H9 (cell line): ENCODE measurements at regions not wholly inside any gene's neighbourhood (a gene's known extent, or its start where the extent isn't known, plus 50 kb on each side); places are given as distances from the start of the nearest gene placed in this dataset.
A peak's percentile ranks its signal among the peaks of the same experiment; 100 is the strongest.

Experiments
- DNase-seq: peaks from one replicate; pipeline ENCODE4 v3.0.0-alpha.2; 2017
- H2AFZ ChIP-seq: one replicate; pipeline ENCODE4 v1.6.1; 2013; ENCODE audit warnings: mild to moderate bottlenecking, low read length, control low read depth, moderate library complexity
- H2AK5ac ChIP-seq: 2 replicates; pipeline ENCODE4 v1.6.1; 2013; ENCODE audit warnings: low read length, control low read depth, mixed read lengths; ENCODE audit not compliant: insufficient read length
- H2BK120ac ChIP-seq: one replicate; pipeline ENCODE4 v1.6.1; 2013; ENCODE audit warnings: low read depth, mild to moderate bottlenecking, low read length, control low read depth, inconsistent platforms; ENCODE audit not compliant: poor library complexity, severe bottlenecking
- H2BK12ac ChIP-seq: 2 replicates; pipeline ENCODE4 v1.6.1; 2013; ENCODE audit warnings: low read length, control low read depth, mixed read lengths, low read depth; ENCODE audit not compliant: insufficient read length
- H2BK15ac ChIP-seq: 2 replicates; pipeline ENCODE4 v1.6.1; 2013; ENCODE audit warnings: low read depth, low read length, control low read depth
- H2BK20ac ChIP-seq: one replicate; pipeline ENCODE4 v1.6.1; 2013; ENCODE audit warnings: low read depth, mild to moderate bottlenecking, low read length, control low read depth, inconsistent platforms; ENCODE audit not compliant: poor library complexity, severe bottlenecking
- H2BK5ac ChIP-seq: 2 replicates; pipeline ENCODE4 v1.6.1; 2013; ENCODE audit warnings: low read length, control low read depth, mixed read lengths; ENCODE audit not compliant: insufficient read length
- H3K14ac ChIP-seq: 2 replicates; pipeline ENCODE4 v1.6.1; 2013; ENCODE audit warnings: low read length, control low read depth; ENCODE audit not compliant: insufficient read depth
- H3K18ac ChIP-seq: 2 replicates; pipeline ENCODE4 v1.6.1; 2013; ENCODE audit warnings: low read depth, mild to moderate bottlenecking, mixed read lengths, low read length, control low read depth; ENCODE audit not compliant: insufficient read length
- H3K23ac ChIP-seq: 2 replicates; pipeline ENCODE4 v1.6.1; 2013; ENCODE audit warnings: low read length, control low read depth, mixed read lengths, low read depth; ENCODE audit not compliant: insufficient read length
- H3K23me2 ChIP-seq: 2 replicates; pipeline ENCODE4 v1.6.1; 2013; ENCODE audit warnings: low read depth, mild to moderate bottlenecking, mixed read lengths, low read length, control low read depth; ENCODE audit not compliant: insufficient read length, poor library complexity, severe bottlenecking
- H3K27ac ChIP-seq: 2 replicates; pipeline ENCODE4 v1.5.1; 2013; ENCODE audit warnings: low read length, control low read depth, mixed read lengths, low read depth; ENCODE audit not compliant: insufficient read length
- H3K27me3 ChIP-seq: 2 replicates; pipeline ENCODE4 v1.6.1; 2013; ENCODE audit warnings: low read length, control low read depth, inconsistent platforms; ENCODE audit not compliant: insufficient read depth
- H3K4ac ChIP-seq: 2 replicates; pipeline ENCODE4 v1.6.1; 2013; ENCODE audit warnings: low read depth, mild to moderate bottlenecking, control low read depth, inconsistent platforms, low read length, moderate library complexity
- H3K4me1 ChIP-seq: 2 replicates; pipeline ENCODE4 v1.6.1; 2013; ENCODE audit warnings: low read length, control low read depth, inconsistent platforms; ENCODE audit not compliant: insufficient read depth
- H3K4me2 ChIP-seq: 2 replicates; pipeline ENCODE4 v1.6.1; 2013; ENCODE audit warnings: low read length, control low read depth, mixed read lengths; ENCODE audit not compliant: insufficient read length, insufficient read depth
- H3K56ac ChIP-seq: 2 replicates; pipeline ENCODE4 v1.6.1; 2013; ENCODE audit warnings: low read depth, mild to moderate bottlenecking, mixed read lengths, low read length, control low read depth; ENCODE audit not compliant: insufficient read length
- H3K79me1 ChIP-seq: 2 replicates; pipeline ENCODE4 v1.6.1; 2013; ENCODE audit warnings: low read depth, mild to moderate bottlenecking, moderate library complexity, low read length, control low read depth, inconsistent platforms; ENCODE audit not compliant: insufficient read depth, poor library complexity, severe bottlenecking
- H3K79me2 ChIP-seq: 2 replicates; pipeline ENCODE4 v1.6.1; 2013; ENCODE audit warnings: low read length, control low read depth, inconsistent platforms; ENCODE audit not compliant: insufficient read depth
- H3K9ac ChIP-seq: 2 replicates; pipeline ENCODE4 v1.6.1; 2013; ENCODE audit warnings: low read length, control low read depth, mixed read lengths; ENCODE audit not compliant: insufficient read length; ENCODE audit errors: extremely low read depth
- H3K9me3 ChIP-seq: one replicate; pipeline ENCODE4 v1.6.1; 2013; ENCODE audit warnings: low read depth, low read length, inconsistent platforms; ENCODE audit not compliant: control insufficient read depth
- H3T11ph ChIP-seq: one replicate; pipeline ENCODE4 v1.6.1; 2013; ENCODE audit warnings: mild to moderate bottlenecking, low read length, control low read depth, inconsistent platforms
- H4K20me1 ChIP-seq: one replicate; pipeline ENCODE4 v1.6.1; 2013; ENCODE audit not compliant: control insufficient read depth, insufficient read length, insufficient read depth
- H4K5ac ChIP-seq: 2 replicates; pipeline ENCODE4 v1.6.1; 2013; ENCODE audit warnings: low read depth, mild to moderate bottlenecking, mixed read lengths, low read length, control low read depth; ENCODE audit not compliant: insufficient read length
- H4K8ac ChIP-seq: replicated peaks from 2 replicates; pipeline ENCODE4 v1.6.1; 2013; ENCODE audit warnings: low read length, control low read depth, mixed read lengths, low read depth; ENCODE audit not compliant: insufficient read length
- H4K91ac ChIP-seq: 2 replicates; pipeline ENCODE4 v1.6.1; 2013; ENCODE audit warnings: low read depth, mild to moderate bottlenecking, moderate library complexity, mixed read lengths, low read length, control low read depth; ENCODE audit not compliant: insufficient read length
- H3K27ac Mint-ChIP-seq, 3 experiments: 2 replicates in 2 of 3; 3 replicates in 1 of 3; pipeline ENCODE4 v1.8.0; 2020 to 2021; ENCODE audit warnings: mixed read lengths in 3 of 3, mild to moderate bottlenecking in 1 of 3, moderate library complexity in 1 of 3
- H3K27me3 Mint-ChIP-seq: 2 replicates; pipeline ENCODE4 v1.8.0; 2021; ENCODE audit warnings: low read depth, mild to moderate bottlenecking, moderate library complexity, mixed read lengths
- H3K36me3 Mint-ChIP-seq, 3 experiments: 2 replicates in 2 of 3; 3 replicates in 1 of 3; pipeline ENCODE4 v1.8.0; 2020 to 2021; ENCODE audit warnings: low read depth in 3 of 3, mixed read lengths in 3 of 3; ENCODE audit not compliant: insufficient read depth in 1 of 3
- H3K4me1 Mint-ChIP-seq, 2 experiments: 2 replicates each; pipeline ENCODE4 v1.8.0; 2020; ENCODE audit warnings: mixed read lengths in 2 of 2
- H3K4me3 Mint-ChIP-seq, 2 experiments: 2 replicates in 1 of 2; 3 replicates in 1 of 2; pipeline ENCODE4 v1.8.0; 2020 to 2021; ENCODE audit warnings: mild to moderate bottlenecking in 2 of 2, mixed read lengths in 2 of 2, moderate library complexity in 1 of 2
- H3K9me3 Mint-ChIP-seq, 2 experiments: 2 replicates in 1 of 2; 3 replicates in 1 of 2; pipeline ENCODE4 v1.8.0; 2020; ENCODE audit warnings: mild to moderate bottlenecking in 2 of 2, mixed read lengths in 2 of 2, moderate library complexity in 1 of 2
- CTCF ChIP-seq: fragments of 200-600 bp; sonication (generic); conservative IDR thresholded peaks from 3 replicates; pipeline ENCODE4 v1.8.0; 2021; ENCODE audit warnings: antibody characterized with exemption, mild to moderate bottlenecking
- WGBS: extraction: QIAGEN DNeasy Blood & Tissue Kit; methylation state at CpG from one replicate; pipeline ENCODE4 v1.1.7; 2013; ENCODE audit warnings: missing lambda C conversion rate, low lambda C conversion rate, mixed read lengths; ENCODE audit not compliant: insufficient read length; ENCODE audit errors: extremely low coverage; 5-methylcytosine and 5-hydroxymethylcytosine counted together

GRCh38 chr16:51457775-51458174 lies 306.7 kb upstream of the SALL1 start:
- H3K4me1 Mint-ChIP-seq: peaks cover 10 to 17% of the 10 kb centered on the region in 2 experiments
- Histone ChIP-seq H4K20me1 (no peaks in the 10 kb centered on the region), H3K27ac (no peak overlapping the region), H3K18ac (no peak overlapping the region), H4K8ac (no peak overlapping the region), H3T11ph (no peak overlapping the region), H3K23me2 (no peaks in the 10 kb centered on the region), H3K9me3 (no peaks in the 10 kb centered on the region), H3K4me1 (no peaks in the 10 kb centered on the region), H4K5ac (no peak overlapping the region), H4K91ac (no peak overlapping the region), H2BK20ac (no peak overlapping the region), H3K27me3 (no peaks in the 10 kb centered on the region), H3K14ac (no peak overlapping the region), H3K23ac (no peak overlapping the region), H3K56ac (no peak overlapping the region), H3K4ac (no peak overlapping the region), H3K79me1 (no peaks in the 10 kb centered on the region), H2BK120ac (no peak overlapping the region), H3K9ac (no peak overlapping the region), H2BK12ac (no peak overlapping the region), H2BK5ac (no peak overlapping the region), H3K79me2 (no peaks in the 10 kb centered on the region), H2AK5ac (no peak overlapping the region), H2AFZ (no peak overlapping the region), H2BK15ac (no peak overlapping the region), H3K4me2 (no peak overlapping the region)
- no peaks in the 10 kb centered on the region for H3K9me3 Mint-ChIP-seq
- TF ChIP-seq CTCF: no peak
- WGBS: no CpG with 5 or more reads among the region's 7 CpGs
- H3K27ac Mint-ChIP-seq: peak overlapping the region in 2 of 3 experiments; percentile 24 to 57; a peak in 1 of 7 replicates
- DNase-seq: no peak
- peaks cover 2% of the 10 kb centered on the region; the same call in 1 of the 2 replicates for H3K27me3 Mint-ChIP-seq
- no peak overlapping the region; a peak in 1 of 5 replicates for H3K4me3 Mint-ChIP-seq
- H3K36me3 Mint-ChIP-seq: no peaks in the 10 kb centered on the region
